Testis (tissue), 2 donors: ENCODE measurements at regions not wholly inside any gene's neighbourhood (a gene's known extent, or its start where the extent isn't known, plus 50 kb on each side); places are given as distances from the start of the nearest gene placed in this dataset.

ENCODE experiments used
- POLR2A ChIP-seq: fragments of 450-650 bp; IDR thresholded peaks from one replicate; pipeline ENCODE4 v1.6.1; 2017; ENCODE audit warnings: antibody characterized with exemption, mild to moderate bottlenecking, moderate library complexity
- TF ChIP-seq, protein P1 (sequence below), 3 experiments: fragments of 450-650 bp in 2 of 3; fragments of 200-600 bp in 1 of 3; sonication (generic) in 1 of 3; IDR thresholded peaks; one replicate each; pipeline ENCODE4 v1.5.1; 2016 to 2019; ENCODE audit warnings: antibody characterized with exemption in 3 of 3, mild to moderate bottlenecking in 2 of 3, moderate library complexity in 1 of 3

DNA sequence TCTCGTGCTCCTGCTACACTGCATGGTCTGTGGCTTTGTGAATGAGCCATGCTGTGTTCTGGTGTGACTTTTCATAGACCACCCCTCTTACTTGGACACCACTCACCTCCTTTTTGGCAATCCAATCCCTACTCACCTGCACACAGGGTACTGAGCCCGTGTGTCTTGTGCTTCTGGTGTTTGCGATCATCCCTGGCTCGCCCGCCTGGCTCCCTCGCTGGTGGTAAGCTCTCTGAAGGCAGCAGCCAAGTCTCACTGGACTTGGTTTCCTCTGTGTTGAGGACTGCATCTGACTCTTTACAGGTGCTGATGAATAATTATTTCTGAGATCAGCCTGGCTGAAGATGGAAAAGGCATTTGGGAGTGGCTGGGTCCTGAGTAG lies 276.8 kb downstream of the TSN start:
- TF ChIP-seq, protein P1, sequence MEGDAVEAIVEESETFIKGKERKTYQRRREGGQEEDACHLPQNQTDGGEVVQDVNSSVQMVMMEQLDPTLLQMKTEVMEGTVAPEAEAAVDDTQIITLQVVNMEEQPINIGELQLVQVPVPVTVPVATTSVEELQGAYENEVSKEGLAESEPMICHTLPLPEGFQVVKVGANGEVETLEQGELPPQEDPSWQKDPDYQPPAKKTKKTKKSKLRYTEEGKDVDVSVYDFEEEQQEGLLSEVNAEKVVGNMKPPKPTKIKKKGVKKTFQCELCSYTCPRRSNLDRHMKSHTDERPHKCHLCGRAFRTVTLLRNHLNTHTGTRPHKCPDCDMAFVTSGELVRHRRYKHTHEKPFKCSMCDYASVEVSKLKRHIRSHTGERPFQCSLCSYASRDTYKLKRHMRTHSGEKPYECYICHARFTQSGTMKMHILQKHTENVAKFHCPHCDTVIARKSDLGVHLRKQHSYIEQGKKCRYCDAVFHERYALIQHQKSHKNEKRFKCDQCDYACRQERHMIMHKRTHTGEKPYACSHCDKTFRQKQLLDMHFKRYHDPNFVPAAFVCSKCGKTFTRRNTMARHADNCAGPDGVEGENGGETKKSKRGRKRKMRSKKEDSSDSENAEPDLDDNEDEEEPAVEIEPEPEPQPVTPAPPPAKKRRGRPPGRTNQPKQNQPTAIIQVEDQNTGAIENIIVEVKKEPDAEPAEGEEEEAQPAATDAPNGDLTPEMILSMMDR (IDR thresholded peaks at IDR 0.05) = no peak
- no peak for TF ChIP-seq POLR2A
